Mesendoderm (in vitro differentiated cells): ENCODE measurements at regions not wholly inside any gene's neighbourhood (a gene's known extent, or its start where the extent isn't known, plus 50 kb on each side); places are given as distances from the start of the nearest gene placed in this dataset.

ENCODE experiments used
- DNase-seq: peaks from one replicate; pipeline ENCODE4 v3.0.0; 2013
- H2AK5ac ChIP-seq: 2 replicates; pipeline ENCODE4 v1.6.1; 2013; ENCODE audit warnings: low read length, inconsistent platforms
- H2BK120ac ChIP-seq: 2 replicates; pipeline ENCODE4 v1.6.1; 2013; ENCODE audit warnings: low read depth, mild to moderate bottlenecking, low read length, moderate library complexity, mixed read lengths
- H2BK15ac ChIP-seq: replicated peaks from 2 replicates; pipeline ENCODE4 v1.6.1; 2013; ENCODE audit warnings: low read depth, mild to moderate bottlenecking, moderate library complexity
- H2BK5ac ChIP-seq: 2 replicates; pipeline ENCODE4 v1.6.1; 2013; ENCODE audit warnings: low read length, inconsistent platforms
- H3K18ac ChIP-seq: 2 replicates; pipeline ENCODE4 v1.6.1; 2013; ENCODE audit warnings: mild to moderate bottlenecking, low read length, mixed read lengths
- H3K23ac ChIP-seq: one replicate; pipeline ENCODE4 v1.6.1; 2013; ENCODE audit warnings: low read length
- H3K27ac ChIP-seq: 2 replicates; pipeline ENCODE4 v1.5.1; 2013; ENCODE audit warnings: low read depth, mild to moderate bottlenecking, inconsistent platforms, low read length, moderate library complexity
- H3K27me3 ChIP-seq: 2 replicates; pipeline ENCODE4 v1.6.1; 2013; ENCODE audit warnings: low read length, control low read depth, mild to moderate bottlenecking, inconsistent platforms; ENCODE audit not compliant: insufficient read depth, poor library complexity
- H3K36me3 ChIP-seq: 2 replicates; pipeline ENCODE4 v1.6.1; 2013; ENCODE audit warnings: low read length, inconsistent platforms; ENCODE audit not compliant: control insufficient read depth, insufficient read depth
- H3K4ac ChIP-seq: one replicate; pipeline ENCODE4 v1.6.1; 2013; ENCODE audit warnings: low read depth, mild to moderate bottlenecking, low read length, moderate library complexity
- H3K4me1 ChIP-seq: 2 replicates; pipeline ENCODE4 v1.6.1; 2013; ENCODE audit warnings: low read depth, low read length, inconsistent platforms; ENCODE audit not compliant: control insufficient read depth
- H3K4me2 ChIP-seq: 2 replicates; pipeline ENCODE4 v1.6.1; 2013; ENCODE audit warnings: low read length
- H3K4me3 ChIP-seq: 2 replicates; pipeline ENCODE4 v1.5.1; 2013; ENCODE audit warnings: mild to moderate bottlenecking, low read length
- H3K56ac ChIP-seq: one replicate; pipeline ENCODE4 v1.6.1; 2013; ENCODE audit warnings: low read length
- H3K79me1 ChIP-seq: 2 replicates; pipeline ENCODE4 v1.6.1; 2013; ENCODE audit warnings: low read length, inconsistent platforms
- H3K79me2 ChIP-seq: 2 replicates; pipeline ENCODE4 v1.6.1; 2013; ENCODE audit warnings: mild to moderate bottlenecking, low read length; ENCODE audit not compliant: control insufficient read depth, insufficient read depth
- H3K9ac ChIP-seq: 2 replicates; pipeline ENCODE4 v1.6.1; 2013; ENCODE audit warnings: low read length, inconsistent platforms
- H4K5ac ChIP-seq: one replicate; pipeline ENCODE4 v1.6.1; 2013; ENCODE audit warnings: low read length
- H4K8ac ChIP-seq: one replicate; pipeline ENCODE4 v1.6.1; 2013; ENCODE audit warnings: low read depth, mild to moderate bottlenecking, control low read depth, low read length, moderate library complexity
- WGBS: extraction: QIAGEN DNeasy Blood & Tissue Kit; methylation state at CpG from one replicate; pipeline ENCODE4 v1.1.7; 2013; ENCODE audit warnings: low lambda C conversion rate, missing lambda C conversion rate; ENCODE audit not compliant: insufficient coverage; ENCODE audit errors: extremely low coverage; 5-methylcytosine and 5-hydroxymethylcytosine counted together

DNA sequence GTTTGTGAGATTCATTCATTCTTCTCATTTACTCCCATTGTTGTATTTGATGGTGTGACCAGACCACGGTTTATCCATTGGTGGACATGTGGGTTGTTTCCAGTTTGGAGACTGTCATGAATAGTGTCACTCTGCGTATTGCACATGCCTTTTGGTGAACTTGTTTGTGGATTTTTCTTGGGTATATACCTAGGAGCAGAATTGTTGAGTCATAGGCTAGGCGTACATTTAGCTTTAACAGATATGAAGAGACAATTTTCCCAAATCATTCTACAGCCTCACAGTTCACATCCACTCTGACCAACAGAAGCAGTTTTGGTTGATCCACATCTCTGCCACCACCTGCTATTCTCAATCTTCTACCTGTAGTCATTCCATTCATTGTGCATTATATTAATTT lies 66.0 kb upstream of the FAM20C start:
- no peak overlapping the region for H4K8ac ChIP-seq
- no peak overlapping the region for H3K9ac ChIP-seq
- no peak overlapping the region for H3K4me2 ChIP-seq
- H2BK120ac ChIP-seq, result no peak overlapping the region
- no peak overlapping the region for H3K18ac ChIP-seq
- H3K27ac ChIP-seq, result no peak overlapping the region
- no peak overlapping the region for H3K56ac ChIP-seq
- no peaks in the 10 kb centered on the region for H3K79me1 ChIP-seq
- H2BK15ac ChIP-seq, result no peak overlapping the region
- no peaks in the 10 kb centered on the region for H3K36me3 ChIP-seq
- H4K5ac ChIP-seq, result no peak overlapping the region
- H3K4me3 ChIP-seq, result no peak overlapping the region
- WGBS, result no CpG with 5 or more reads among the region's 3 CpGs
- no peak overlapping the region for H3K4ac ChIP-seq
- DNase-seq, result no peak
- no peak overlapping the region for H3K23ac ChIP-seq
- H2AK5ac ChIP-seq, result no peak overlapping the region
- no peaks in the 10 kb centered on the region for H3K4me1 ChIP-seq
- H3K27me3 ChIP-seq, result no peaks in the 10 kb centered on the region
- H3K79me2 ChIP-seq, result no peaks in the 10 kb centered on the region
- H2BK5ac ChIP-seq, result no peak overlapping the region

- Histone ChIP-seq H3K4me2 (no peak overlapping the region), H3K27me3 (no peaks in the 10 kb centered on the region), H3K79me1 (no peaks in the 10 kb centered on the region), H3K9ac (no peak overlapping the region), H2BK5ac (no peak overlapping the region), H3K18ac (no peak overlapping the region), H3K4ac (no peak overlapping the region), H3K79me2 (no peaks in the 10 kb centered on the region), H4K8ac (no peak overlapping the region), H3K4me1 (no peaks in the 10 kb centered on the region), H2AK5ac (no peak overlapping the region), H2BK120ac (no peak overlapping the region), H3K23ac (no peak overlapping the region), H3K56ac (no peak overlapping the region), H3K4me3 (no peak overlapping the region), H4K5ac (no peak overlapping the region), H3K36me3 (no peaks in the 10 kb centered on the region), H3K27ac (no peak overlapping the region), H2BK15ac (no peak overlapping the region)
- no peak for DNase-seq
- no CpG with 5 or more reads among the region's 14 CpGs for WGBS
Measured at GRCh38 chr7:127064-127598, 65.2 kb upstream of the FAM20C start.

DNA sequence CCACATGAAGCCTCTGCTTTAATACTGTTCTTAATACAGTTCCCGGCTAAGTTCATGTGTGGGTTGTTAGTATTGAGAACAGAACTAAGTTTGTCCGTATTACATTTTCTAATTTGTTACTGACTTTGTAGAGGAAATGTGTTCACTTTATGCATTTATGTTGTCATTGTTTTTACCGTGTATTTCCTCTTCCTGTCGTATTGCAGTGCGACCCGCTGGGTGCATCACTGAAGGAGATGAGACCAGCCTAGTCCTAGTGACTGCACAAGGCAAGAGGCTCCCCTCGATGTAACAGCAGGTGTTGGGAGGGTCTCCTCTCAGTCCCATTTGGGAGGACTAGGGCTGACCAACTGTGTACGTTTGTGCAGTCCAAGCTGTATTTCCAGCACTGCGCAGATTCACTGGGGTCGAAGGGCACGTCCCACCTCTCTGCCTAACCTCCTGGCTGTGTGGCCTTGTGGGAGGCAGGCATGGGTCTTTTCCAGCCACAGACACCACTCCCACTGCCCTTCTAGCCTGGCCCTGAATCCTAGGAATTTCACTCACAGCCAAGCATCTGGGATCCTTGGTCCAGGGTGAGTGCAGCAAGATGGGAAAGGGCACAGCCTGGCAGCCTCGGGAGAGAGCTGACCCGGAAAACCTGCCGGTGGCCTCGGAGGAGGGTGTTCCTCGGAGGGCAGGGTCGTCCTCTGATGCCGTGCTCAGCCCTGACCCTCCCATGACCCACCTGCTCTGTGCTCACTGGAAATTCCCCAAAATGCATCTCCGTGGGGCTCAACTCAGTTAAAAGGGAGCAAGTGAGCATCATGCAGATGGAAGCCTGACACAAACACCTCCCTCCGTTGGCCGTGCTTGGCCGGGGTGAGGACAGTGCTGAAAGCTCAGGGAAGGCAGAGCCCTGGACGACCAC lies 63.9 kb upstream of the FAM20C start:
- H4K5ac ChIP-seq, result no peak overlapping the region
- H2BK15ac ChIP-seq, result no peak overlapping the region
- no peak overlapping the region for H2BK120ac ChIP-seq
- no peaks in the 10 kb centered on the region for H3K36me3 ChIP-seq
- H3K18ac ChIP-seq, result no peak overlapping the region
- no peak overlapping the region for H3K56ac ChIP-seq
- no peak overlapping the region for H3K4me2 ChIP-seq
- WGBS, result no CpG with 5 or more reads among the region's 23 CpGs
- H3K27ac ChIP-seq, result no peak overlapping the region
- no peak overlapping the region for H3K23ac ChIP-seq
- H2BK5ac ChIP-seq, result no peak overlapping the region
- DNase-seq, result no peak
- no peak overlapping the region for H2AK5ac ChIP-seq
- H3K27me3 ChIP-seq, result no peaks in the 10 kb centered on the region
- H4K8ac ChIP-seq, result no peak overlapping the region
- H3K79me2 ChIP-seq, result no peaks in the 10 kb centered on the region
- no peak overlapping the region for H3K9ac ChIP-seq
- no peaks in the 10 kb centered on the region for H3K79me1 ChIP-seq
- H3K4ac ChIP-seq, result no peak overlapping the region
- H3K4me3 ChIP-seq, result no peak overlapping the region
- H3K4me1 ChIP-seq, result no peaks in the 10 kb centered on the region

GRCh38 chr7:129366-130221 lies 62.8 kb upstream of the FAM20C start:
- no peak overlapping the region for H3K27ac ChIP-seq
- DNase-seq, result no peak
- no peak overlapping the region for H3K23ac ChIP-seq
- WGBS, result no CpG with 5 or more reads among the region's 22 CpGs
- H3K4me3 ChIP-seq, result no peak overlapping the region
- no peak overlapping the region for H4K5ac ChIP-seq
- H3K9ac ChIP-seq, result no peak overlapping the region
- no peak overlapping the region for H2AK5ac ChIP-seq
- no peak overlapping the region for H2BK5ac ChIP-seq
- H4K8ac ChIP-seq, result no peak overlapping the region
- H3K4me2 ChIP-seq, result no peak overlapping the region
- no peaks in the 10 kb centered on the region for H3K27me3 ChIP-seq
- no peak overlapping the region for H3K18ac ChIP-seq
- no peaks in the 10 kb centered on the region for H3K4me1 ChIP-seq
- no peaks in the 10 kb centered on the region for H3K36me3 ChIP-seq
- H2BK120ac ChIP-seq, result no peak overlapping the region
- H3K4ac ChIP-seq, result no peak overlapping the region
- H3K79me1 ChIP-seq, result no peaks in the 10 kb centered on the region
- no peak overlapping the region for H3K56ac ChIP-seq
- no peaks in the 10 kb centered on the region for H3K79me2 ChIP-seq
- no peak overlapping the region for H2BK15ac ChIP-seq

DNA sequence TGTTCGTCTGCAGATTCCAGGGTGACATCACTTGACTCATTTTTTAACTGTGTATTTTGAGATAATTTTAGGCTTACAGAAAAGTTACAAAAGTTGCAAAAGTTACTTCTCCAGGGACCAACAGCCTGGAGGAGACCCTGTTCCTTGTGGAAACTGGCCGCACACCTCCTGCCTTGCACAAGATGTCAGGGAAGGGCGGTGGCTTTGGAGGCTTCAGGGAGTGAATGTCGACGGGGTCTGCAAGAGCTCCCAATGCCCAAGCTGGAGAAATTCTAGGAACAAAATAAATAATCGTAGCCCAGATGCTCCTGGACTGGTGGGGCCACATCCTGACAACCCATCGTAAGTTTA lies 62.2 kb upstream of the FAM20C start:
- no CpG with 5 or more reads among the region's 7 CpGs for WGBS
- no peak overlapping the region for H3K27ac ChIP-seq
- H2BK5ac ChIP-seq, result no peak overlapping the region
- no peaks in the 10 kb centered on the region for H3K4me1 ChIP-seq
- no peaks in the 10 kb centered on the region for H3K79me1 ChIP-seq
- no peak overlapping the region for H2AK5ac ChIP-seq
- H2BK15ac ChIP-seq, result no peak overlapping the region
- no peak overlapping the region for H3K4me2 ChIP-seq
- DNase-seq, result no peak
- no peak overlapping the region for H2BK120ac ChIP-seq
- no peak overlapping the region for H4K8ac ChIP-seq
- no peak overlapping the region for H4K5ac ChIP-seq
- no peak overlapping the region for H3K4ac ChIP-seq
- no peak overlapping the region for H3K56ac ChIP-seq
- H3K4me3 ChIP-seq, result no peak overlapping the region
- H3K36me3 ChIP-seq, result no peaks in the 10 kb centered on the region
- H3K9ac ChIP-seq, result no peak overlapping the region
- no peak overlapping the region for H3K18ac ChIP-seq
- H3K79me2 ChIP-seq, result no peaks in the 10 kb centered on the region
- H3K23ac ChIP-seq, result no peak overlapping the region
- H3K27me3 ChIP-seq, result no peaks in the 10 kb centered on the region
